ENCODE measurements at regions not wholly inside any gene's neighbourhood (a gene's known extent, or its start where the extent isn't known, plus 50 kb on each side); places are given as distances from the start of the nearest gene placed in this dataset.

DNA sequence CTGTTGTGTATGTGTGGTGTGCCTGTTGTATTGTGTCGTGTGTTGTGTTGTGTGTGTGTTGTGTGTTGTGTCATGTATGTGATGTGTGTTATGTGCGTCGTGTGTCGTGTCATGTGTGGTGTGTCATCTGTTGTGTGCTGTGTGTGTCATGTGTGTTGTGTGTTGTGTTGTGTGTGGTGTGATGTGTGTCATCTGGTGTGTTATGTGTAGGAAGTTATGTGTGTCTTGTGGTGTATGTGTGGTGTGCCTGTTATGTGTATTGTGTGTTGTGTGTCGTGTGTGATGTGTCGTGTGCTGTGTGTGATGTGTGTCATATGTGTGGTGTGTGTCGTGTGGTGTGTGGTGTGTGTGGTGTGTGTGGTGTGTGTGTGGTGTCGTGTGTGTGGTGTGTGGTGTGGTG is 145.2 kb downstream of the DNAJB6 start (continued):
- TF ChIP-seq, protein P1, sequence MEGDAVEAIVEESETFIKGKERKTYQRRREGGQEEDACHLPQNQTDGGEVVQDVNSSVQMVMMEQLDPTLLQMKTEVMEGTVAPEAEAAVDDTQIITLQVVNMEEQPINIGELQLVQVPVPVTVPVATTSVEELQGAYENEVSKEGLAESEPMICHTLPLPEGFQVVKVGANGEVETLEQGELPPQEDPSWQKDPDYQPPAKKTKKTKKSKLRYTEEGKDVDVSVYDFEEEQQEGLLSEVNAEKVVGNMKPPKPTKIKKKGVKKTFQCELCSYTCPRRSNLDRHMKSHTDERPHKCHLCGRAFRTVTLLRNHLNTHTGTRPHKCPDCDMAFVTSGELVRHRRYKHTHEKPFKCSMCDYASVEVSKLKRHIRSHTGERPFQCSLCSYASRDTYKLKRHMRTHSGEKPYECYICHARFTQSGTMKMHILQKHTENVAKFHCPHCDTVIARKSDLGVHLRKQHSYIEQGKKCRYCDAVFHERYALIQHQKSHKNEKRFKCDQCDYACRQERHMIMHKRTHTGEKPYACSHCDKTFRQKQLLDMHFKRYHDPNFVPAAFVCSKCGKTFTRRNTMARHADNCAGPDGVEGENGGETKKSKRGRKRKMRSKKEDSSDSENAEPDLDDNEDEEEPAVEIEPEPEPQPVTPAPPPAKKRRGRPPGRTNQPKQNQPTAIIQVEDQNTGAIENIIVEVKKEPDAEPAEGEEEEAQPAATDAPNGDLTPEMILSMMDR (IDR thresholded peaks at IDR 0.05; ENCODE audit: control extremely low read depth in 1 of 3, insufficient read depth in 1 of 3, low read depth in 1 of 3, low read length in 3 of 3): no peak
- TF ChIP-seq CHD2 (IDR thresholded peaks at IDR 0.05; ENCODE audit: low read length) (no peak), CREB1 (IDR thresholded peaks at IDR 0.05) (no peak), SRF (IDR thresholded peaks at IDR 0.05; ENCODE audit: low read depth, low read length) (no peak), JUN (IDR thresholded peaks at IDR 0.05; ENCODE audit: low read depth, low read length) (no peak), KDM4A (IDR thresholded peaks at IDR 0.05; ENCODE audit: low read depth, low read length, severe bottlenecking) (no peak), RXRA (IDR thresholded peaks at IDR 0.05; ENCODE audit: insufficient read depth, low read depth, low read length) (no peak)
